NCI-H226 (cell line): ENCODE measurements at regions not wholly inside any gene's neighbourhood (a gene's known extent, or its start where the extent isn't known, plus 50 kb on each side); places are given as distances from the start of the nearest gene placed in this dataset.

Experiments
- DNase-seq: peaks from one replicate; pipeline ENCODE4 v3.0.0-alpha.2; 2015

DNA sequence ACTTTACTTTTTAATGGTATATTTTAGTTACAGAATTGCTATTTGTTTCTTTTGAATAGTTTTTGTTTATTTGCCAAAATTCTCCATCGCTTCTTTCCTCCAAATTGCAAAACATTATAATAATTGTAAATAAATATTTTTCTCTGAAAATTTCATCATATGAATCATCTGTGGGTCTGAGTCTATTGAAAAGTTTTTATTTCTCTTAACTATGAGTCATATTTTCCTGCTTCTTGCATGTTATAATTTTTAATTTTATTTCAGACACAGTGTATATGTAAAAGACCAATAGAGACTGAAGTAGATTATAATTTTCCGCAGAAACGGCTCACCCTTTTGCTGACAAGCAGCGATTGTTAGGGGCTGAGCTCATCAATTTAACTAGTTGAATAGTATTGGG is 279.1 kb upstream of the IL12B start:
- no peak for DNase-seq

DNA sequence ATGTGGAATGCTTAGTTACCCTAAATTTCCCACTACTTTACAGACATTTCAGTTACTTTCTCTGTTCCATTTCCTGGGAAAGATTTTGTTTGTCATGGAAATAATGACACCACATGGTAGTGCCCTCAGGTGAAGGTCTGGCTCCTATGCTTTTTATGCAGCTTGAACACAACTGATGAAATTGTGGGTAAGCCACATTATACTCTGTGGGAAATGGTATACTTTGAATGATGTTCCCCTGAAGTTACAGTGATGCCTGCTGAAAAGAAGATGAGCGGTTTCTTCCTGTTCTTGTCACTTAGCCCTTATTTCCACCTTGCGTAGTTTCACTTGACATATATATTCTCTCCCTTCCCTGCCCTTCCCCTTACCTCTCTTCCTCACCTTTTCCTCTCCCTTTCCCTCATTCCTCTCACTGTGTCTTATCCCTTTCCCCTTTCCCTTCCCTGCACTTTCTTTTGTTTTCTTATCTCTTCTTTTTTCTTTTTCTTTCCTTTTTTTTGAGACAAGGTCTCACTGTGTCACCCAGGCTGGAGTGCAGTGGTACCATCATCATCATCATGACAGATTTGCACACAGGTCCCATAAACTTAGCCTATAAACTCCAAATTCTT is 280.8 kb upstream of the IL12B start:
- DNase-seq: no peak

DNA sequence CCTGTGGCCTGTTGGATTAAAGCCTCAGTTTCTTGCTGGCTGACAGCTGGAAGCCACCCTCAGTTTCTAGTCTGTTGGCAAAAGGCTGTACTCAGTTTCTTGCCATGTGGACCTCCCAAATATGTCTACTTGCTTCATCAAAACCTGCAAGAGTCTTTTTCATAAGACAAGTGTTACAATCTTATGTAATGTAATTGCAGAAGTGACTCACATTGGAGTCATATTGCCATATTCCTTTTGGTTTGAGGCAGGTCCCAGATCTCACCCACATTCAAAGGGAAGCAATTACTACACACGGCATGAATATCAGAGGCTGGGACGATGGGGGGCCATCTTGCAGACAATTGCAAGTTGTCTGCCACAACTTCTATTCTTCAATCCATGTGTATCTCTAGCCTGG is 286.7 kb upstream of the IL12B start:
- DNase-seq: peak; percentile 51

DNA sequence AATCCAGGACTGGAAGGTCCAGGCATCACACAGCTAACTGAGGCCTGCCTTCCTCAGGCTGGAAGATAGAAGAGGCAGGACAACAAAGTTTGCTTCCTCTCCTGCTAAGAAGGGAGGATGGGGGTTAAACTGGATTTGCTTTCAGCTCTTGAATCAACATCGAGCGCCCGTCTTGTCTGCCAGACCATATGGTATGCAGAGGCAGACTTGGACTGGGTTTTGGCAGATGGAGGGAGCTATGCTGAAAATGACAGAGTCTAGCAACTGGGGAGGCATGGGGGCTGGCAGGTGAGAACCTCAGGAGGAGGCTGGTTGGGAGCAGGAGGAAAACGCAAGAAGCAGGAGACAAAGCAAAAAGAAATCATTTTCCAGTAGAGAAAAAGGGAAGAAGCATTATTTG is 289.5 kb upstream of the IL12B start:
- no peak for DNase-seq

DNA sequence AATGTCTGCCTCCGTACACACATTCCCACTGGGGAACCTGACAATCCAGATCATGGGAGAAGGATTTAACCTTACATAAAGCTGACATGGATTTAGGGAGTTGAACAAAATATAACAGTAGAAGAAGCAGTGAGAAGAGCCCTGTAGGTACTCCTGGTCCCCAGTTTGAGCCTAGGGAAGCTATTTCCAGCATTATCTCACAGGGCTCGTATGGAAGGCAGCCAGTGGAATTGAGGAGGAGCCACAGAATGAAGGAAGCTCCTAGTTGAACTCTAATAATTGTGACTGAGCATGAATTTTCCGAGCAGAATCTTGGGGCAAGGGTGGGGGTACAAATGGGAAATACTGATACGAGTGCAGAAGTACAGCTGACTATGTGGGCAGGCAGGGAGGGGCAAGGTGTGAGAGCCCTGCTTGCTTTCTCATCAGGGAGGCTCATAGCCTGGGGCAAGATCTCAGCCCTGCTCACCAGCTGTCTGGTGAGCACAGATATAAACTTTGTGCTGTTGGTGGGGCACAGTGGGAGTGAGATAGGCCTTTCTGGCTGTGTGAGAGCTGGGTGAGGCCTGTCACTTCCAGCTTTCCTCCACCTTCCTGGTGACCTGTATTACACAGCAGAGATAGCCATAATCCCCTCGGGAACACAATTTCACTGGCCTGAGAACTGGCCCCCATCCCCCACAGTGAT is 290.7 kb upstream of the IL12B start:
- DNase-seq: peak; percentile 78

DNA sequence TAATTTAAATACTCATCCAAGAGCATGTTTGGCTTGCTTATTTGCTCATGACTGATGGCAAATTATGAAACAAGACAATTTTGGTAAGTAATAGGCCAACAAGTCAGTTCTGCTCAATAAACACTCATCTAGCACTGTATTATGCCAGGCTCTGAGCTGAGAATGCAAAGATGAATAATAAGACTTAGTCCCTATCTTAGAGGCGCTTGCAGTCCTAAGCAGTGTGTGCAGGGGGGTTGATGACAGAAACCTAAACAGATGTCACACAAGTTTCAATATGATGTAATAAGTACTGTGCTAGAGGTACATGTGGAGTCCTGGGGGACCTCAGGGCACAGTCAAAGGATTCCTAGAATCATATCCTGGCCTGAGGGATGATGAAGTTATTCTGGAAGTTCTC is 287.6 kb upstream of the ADRA1B start:
- DNase-seq: no peak

DNA sequence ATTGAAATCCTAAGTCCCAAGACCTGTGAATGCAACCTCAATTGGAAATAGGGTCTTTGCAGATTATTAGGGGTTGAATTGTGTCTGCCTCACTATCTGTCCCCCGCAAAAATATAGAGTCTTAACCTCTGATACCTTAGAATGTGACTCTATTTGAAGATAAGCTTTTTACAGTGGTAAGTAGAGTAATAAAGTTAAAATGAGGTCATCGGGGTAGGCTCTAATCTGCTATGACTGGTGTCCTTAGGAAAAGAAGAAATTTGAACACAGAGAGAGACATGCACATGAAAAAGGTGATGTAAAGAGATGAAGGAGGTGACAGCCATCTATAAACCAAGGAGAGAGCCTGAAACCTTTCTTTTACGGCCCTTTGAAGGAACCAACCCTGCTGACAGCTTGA is 287.1 kb upstream of the ADRA1B start:
- no peak for DNase-seq

DNA sequence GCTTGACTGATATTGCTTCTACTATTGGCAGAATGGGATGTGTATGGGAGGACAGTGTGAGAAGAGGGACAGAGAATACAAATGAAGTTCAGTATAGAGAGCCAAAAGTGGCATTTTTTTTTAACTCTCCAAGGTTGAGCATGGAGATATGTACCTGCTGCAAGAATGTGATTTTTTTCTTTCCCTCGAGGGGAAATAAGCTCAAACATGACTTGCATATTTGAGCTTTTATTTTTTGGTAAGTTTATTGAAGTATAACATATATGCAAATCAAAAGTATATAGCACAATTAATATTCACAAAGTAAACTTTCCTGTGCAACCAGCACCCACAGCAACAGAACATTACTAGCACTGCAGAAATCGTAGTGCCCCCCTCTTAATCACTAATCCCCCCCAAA is 285.7 kb upstream of the ADRA1B start:
- no peak for DNase-seq

DNA sequence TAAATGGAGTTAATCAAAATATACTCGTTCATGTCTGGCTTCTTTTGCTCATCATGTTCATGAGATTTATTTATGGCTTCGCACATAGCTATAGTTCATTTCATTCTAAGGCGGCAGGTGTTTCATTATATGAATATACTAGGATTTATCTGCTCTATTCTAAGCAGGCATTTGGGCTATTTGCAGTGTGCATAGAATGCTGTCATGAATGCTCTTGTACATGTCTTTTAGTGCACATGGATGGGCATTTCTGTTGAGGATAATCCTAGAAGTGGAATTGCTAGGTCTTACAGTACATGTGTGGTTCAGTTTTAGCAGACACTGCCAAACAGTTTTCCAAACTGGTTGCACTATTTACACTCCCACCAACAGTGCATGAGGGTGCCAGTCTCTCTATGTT is 285.3 kb upstream of the ADRA1B start:
- no peak for DNase-seq

DNA sequence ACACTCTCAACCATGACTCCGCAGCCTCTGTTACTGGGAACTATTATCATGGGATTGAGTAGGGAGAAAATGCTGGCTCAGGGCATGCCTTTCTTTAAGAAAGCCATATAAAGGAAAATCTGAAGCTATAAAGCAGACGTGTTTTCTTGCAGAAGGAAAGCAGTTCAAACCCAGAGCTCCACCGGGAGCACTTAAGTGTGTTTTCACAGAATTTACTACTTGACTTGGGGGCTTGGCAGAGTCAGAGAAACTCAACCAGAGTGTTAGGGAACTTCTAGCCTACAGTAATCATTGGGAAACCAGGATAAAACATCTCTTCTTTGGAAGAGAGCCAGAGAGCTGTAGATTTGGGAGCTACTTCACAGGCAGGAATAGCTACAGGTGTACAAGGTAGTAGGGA is 283.4 kb upstream of the ADRA1B start:
- DNase-seq: no peak

DNA sequence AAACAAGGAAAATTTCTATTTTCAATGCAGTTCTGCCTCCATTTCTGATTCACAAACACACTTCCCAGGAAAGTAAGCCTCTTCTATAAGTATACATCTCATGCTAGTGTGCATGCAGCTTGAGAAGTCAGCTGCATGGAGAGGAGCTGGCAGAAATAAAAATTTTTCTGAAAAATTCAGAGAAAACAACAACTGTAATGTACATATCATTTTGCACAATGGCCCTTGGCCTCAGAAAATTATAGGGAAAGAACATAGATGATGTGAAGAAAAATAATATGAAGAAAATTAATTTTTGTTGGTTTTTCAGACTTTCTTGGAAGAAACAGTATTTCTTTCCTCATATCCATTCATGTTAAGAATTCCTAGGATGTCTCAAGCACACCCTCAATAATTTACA is 277.8 kb upstream of the ADRA1B start:
- no peak for DNase-seq

DNA sequence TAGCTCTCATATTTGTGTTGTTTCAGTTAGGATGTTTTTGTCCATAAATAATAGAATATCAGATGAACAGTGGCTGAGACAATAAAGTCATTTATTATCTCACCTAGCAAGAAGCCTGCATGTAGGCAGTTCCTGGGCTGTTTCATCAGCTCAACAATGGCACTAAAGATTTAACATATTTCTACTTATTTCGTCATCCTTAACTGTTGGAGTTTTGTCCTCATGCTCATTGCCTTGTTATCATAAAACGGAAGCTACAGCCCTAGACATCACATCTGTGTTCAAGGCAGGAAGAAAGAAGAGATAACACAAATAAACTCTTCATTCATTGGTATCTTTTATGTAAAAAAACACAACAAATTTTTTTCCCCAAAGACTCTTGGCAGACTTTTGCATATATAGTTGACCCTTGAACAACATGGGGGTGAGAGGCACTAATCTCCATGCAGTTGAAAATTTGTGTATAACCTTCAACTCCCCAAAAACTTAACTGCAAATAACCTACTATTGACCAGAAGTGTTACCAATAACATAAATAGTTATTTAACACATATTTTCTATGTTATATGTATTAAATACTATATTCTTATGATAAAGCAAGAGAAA is 277.2 kb upstream of the ADRA1B start:
- no peak for DNase-seq

DNA sequence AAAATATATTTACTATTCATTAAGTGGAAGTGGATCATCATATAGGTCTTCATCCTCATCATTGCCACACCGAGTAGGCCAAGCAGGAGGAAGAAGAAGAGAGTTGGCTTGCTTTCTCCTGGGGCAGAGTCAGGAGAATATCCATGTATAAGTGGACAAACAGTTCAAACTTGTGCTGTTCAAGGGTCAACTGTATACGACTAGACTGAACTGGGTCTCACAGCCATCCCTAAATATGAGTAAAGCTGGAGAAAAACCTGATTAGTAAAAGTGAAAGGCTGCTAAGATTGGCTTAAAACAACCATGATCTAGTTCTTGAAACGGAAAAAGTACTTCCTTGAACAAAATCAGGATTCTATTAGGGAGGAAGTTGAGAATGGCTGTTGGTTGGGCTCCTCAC is 276.7 kb upstream of the ADRA1B start:
- no peak for DNase-seq

DNA sequence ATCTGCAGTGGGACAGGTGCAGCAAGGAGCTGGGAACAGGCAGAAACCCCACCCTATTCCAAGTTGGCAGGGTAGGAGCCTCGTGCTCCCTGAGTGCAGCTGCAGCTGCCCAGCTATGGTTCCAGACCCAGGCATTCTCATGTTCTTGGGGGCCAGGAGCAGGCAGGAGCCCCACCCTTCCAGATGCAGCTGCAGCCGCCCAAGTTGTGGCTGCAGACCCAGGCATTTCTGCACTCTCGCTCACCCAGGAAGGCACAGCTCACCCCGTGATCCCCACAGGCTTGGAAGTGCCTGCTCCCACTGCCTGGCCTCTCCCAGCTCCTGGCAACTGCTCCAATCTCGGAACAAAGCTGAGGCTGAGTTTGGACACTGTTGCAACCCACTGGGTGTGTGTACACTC is 275.8 kb upstream of the ADRA1B start:
- DNase-seq: no peak

DNA sequence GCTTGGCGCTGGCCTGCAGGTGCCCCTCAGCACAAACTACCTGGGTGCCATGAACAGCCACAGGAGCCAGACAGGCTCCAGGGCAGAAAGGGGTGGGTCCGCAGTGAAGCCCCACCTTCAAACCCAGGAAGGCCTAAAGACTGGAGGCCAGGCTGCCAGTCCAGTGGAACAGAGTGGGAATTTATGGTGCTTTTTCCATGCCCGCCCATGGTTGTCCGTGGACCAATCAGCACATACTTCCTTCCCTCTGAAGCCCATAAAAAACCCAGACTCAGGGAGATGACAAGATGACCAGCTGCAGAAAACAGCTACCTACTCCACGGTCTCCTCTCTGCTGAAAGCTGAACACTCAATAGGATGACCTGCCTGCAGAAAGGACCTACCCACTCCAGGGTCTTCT is 275.4 kb upstream of the ADRA1B start:
- no peak for DNase-seq

DNA sequence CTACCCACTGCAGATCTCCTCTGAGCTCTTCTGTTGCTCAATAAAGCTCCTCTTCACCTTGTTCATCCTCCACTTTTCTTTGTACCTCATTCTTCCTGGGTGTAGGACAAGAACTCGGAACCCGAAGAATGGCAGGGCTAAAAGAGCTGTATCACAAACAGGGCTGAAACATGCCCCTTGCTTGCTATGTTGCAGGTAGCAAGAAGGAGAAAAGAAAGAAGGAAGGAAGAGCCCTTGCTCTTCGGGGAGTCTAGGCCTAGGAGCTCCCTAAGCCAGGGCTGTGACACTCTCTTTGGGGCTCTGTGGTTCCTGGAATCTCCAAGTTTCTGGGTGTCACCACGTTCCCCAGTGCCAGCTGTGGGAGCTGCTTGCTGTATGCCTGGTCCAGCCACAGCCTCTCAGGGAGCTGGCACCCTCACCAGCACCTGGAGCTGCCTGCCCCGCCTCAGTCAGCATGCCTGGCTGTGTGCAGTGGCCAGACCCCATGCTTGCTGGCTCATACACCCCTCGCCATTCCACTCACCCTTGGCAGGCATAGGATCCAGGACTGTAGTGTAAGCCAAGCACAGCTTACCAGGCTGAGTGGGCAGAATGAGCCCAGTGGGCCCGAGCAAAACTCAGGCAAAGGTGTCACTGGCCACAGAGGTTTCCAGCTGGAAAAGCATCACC is 274.8 kb upstream of the ADRA1B start:
- no peak for DNase-seq

DNA sequence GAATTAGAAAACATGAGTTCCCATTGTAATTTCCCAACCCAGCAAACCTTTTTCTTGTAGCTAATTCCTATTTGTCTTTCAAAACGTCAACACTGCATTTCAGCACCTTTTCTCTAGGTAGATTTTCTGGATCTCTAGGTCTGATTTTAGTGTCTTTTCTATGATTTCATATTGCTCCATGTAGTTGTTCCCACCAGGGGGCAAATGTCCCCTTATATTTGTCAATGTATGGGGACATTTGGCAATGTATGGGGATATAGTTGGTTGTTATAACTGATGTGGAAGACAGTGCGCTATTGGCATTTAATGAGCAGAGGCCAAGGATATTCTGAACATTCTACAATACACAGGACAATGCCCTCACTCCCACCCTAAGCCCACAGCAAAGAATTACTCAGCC is 273.9 kb upstream of the ADRA1B start:
- DNase-seq: no peak

DNA sequence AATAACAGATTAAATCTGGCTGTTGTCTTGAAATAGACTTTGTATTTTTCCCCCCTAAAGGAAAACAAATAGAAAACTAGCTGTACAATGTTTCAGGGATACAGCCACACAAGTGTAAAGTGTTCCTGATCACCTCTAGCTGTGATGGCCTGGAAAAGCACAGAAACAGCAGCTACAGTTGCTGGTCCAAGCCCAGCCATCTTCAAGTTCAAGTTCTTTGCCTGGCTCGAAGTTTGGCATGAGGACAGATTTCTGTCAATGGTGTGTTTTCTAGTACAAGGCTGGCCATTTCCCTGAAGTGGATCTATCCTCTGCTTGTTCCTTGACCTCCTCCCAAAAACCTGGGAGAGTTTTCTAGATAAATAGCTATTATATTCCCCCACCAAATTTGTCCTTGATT is 272.2 kb upstream of the ADRA1B start:
- no peak for DNase-seq

DNA sequence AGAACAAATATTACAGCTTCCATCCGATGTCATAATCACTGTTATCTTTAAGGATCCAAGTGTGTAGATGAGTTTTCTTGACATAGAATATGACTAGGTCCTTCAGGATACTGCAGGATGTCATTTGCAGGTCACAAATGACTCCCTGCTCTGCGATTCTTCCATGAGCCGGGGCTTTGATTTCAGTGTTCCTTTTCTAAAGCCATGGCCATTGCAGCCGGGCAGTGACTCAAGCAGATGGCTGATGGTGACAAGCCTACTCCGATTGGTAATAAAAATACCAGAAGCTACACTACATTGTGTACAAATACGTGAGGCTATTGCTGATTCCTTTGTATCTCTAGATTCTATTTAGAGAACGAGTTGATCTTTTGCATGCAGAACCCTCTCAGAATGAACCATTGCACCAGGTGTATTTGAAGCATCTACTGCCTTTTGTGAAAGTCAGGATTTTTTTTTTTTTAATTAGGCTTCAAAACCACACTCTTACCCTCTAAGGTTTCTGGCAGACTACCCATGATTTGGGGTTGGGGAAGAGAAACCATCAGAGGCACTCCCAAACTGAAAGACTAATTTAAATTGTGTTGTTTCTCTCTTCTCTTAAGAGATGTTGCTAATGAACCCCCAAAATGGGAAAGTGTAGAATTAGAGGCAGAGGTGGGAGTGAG is 271.0 kb upstream of the ADRA1B start:
- DNase-seq: no peak

DNA sequence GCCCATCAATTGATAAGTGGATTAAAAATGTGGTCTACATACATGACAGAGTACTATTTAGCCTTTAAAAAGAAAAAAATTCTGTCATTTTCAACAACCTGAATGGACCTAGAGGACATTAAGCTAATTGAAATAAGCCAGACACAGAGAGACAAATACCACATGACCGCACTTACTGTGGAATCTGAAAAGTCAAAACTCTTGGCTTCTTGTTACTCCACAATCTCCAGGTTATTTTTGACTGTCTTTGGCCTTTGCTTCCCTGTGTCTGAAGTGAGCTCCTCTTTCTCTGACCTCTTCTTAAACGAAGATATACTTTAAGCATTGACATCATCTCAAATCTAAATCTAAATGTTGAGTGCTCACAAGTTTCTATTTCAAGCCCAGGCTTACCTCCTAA is 265.5 kb upstream of the ADRA1B start:
- no peak for DNase-seq

DNA sequence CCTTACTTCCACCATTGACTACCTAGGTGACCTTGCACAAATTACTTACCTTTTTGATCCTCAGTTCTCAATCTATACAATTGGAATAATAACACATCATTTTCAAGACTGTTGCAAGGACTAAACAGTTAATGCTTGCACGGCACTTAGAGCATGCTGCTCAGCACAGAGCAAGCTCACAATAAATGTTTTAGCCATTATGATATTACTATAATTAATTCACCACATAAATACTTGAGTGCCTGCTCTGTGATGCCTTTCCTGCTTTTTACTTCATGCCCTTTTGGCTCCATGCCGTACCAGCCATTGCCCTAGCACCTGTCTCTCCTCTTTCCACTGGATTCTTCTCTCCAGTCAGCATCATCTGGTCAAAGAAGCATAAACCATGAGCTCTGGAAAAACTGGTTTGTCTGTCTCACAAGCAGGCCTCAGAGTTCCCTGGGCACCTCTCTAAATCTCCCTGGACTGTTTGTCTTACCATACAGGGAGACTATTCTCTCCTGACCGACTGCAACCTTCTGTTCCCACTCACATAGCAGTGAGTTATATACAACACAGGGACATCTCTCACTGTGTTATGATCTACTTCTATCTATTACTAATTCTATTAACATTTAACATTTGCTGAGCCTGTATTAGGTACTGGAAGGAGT is 260.4 kb upstream of the ADRA1B start:
- no peak for DNase-seq

DNA sequence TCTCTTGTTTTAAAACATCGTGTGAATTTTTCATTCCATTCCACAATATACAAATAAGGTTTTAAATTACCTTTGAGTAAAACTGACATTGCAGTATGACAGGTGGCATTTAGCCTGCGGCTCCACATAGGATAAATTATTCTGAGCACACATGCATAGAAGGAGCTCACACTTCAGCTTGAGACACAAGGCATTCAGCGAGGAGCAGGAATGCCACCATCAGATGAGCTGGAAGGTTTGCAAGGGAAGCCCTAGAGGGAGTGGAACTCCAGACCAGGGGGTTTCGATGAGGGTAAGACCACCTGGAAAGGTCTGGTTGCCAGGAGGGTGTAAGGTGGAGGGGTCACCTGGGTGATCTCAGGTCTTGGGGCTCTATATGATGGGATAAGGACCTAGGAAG is 259.0 kb upstream of the ADRA1B start:
- DNase-seq: no peak

DNA sequence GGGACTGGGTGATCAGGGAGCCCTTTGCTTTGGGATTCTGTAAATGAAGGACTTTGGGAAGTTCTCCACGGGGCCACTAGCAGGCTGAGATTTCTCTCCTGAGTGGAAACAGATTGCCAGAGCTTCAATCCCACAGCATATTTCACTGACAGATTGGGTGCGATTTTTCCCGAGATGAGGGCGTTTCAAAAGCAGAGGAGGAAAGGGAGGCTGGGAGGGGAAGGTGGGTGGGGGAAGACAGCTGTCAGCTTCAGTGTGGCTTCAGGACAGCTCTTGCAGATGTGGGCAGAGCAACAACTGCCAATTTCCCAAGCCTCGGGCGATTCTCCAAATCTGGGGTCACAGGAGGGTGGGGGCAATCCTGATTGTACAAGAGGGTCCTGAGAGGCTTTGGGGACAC is 258.5 kb upstream of the ADRA1B start:
- no peak for DNase-seq
